ENCODE measurements at regions not wholly inside any gene's neighbourhood (a gene's known extent, or its start where the extent isn't known, plus 50 kb on each side); places are given as distances from the start of the nearest gene placed in this dataset.

- peaks cover 6% of the 10 kb centered on the region for H3K4me1 Mint-ChIP-seq
- TF ChIP-seq CTCF (IDR thresholded peaks at IDR 0.05): no peak
- WGBS (ENCODE audit: insufficient coverage): no CpG with 5 or more reads among the region's 5 CpGs
- peaks cover 0 to 4% (median 0%) of the 10 kb centered on the region in 3 donors for H3K27me3 Mint-ChIP-seq (ENCODE audit: low read depth in 3 of 3)
- no peaks in the 10 kb centered on the region for H3K4me1 ChIP-seq (ENCODE audit: control insufficient read depth in 1 of 2, insufficient read depth in 2 of 2, low read length in 2 of 2)
- H3K9ac ChIP-seq (ENCODE audit: insufficient read depth, low read length, poor library complexity, severe bottlenecking): no peak overlapping the region
- no peaks in the 10 kb centered on the region for H3K36me3 Mint-ChIP-seq
- no peak for DNase-seq
- no peaks in the 10 kb centered on the region for H4K20me1 ChIP-seq (ENCODE audit: insufficient read depth, low read length)
- no peaks in the 10 kb centered on the region for H3K79me2 ChIP-seq (ENCODE audit: insufficient read depth, low read length)
- no peaks in the 10 kb centered on the region for H3K27me3 ChIP-seq (ENCODE audit: control insufficient read depth in 2 of 2, insufficient read depth in 2 of 2, low read length in 2 of 2)
- peaks cover 18 to 40% (median 33%) of the 10 kb centered on the region in 7 donors for H3K9me3 Mint-ChIP-seq
- H3K4me2 ChIP-seq (replicated peaks; ENCODE audit: extremely low read depth, low read length, poor library complexity, severe bottlenecking): no peak overlapping the region
- H3K27ac ChIP-seq (ENCODE audit: low read depth in 1 of 2, low read length in 2 of 2): no peak overlapping the region
- H3K9me3 ChIP-seq (replicated peaks in 1 of 2; ENCODE audit: control insufficient read depth in 1 of 2, insufficient read depth in 1 of 2, low read length in 2 of 2): peaks cover 17 to 26% of the 10 kb centered on the region in 2 donors
- no peak overlapping the region for H3K27ac Mint-ChIP-seq
- H3K36me3 ChIP-seq (replicated peaks in 1 of 2; ENCODE audit: control insufficient read depth in 1 of 2, insufficient read depth in 2 of 2, low read length in 2 of 2): no peaks in the 10 kb centered on the region
- H2AFZ ChIP-seq (ENCODE audit: insufficient read depth, low read depth, low read length, poor library complexity, severe bottlenecking): no peak overlapping the region
- H3K4me3 ChIP-seq (replicated peaks in 1 of 3; ENCODE audit: low read depth in 2 of 3, low read length in 3 of 3): no peak overlapping the region
- intact Hi-C loops (cut with micrococcal nuclease): no loop called here
- no peak overlapping the region for H3K4me3 Mint-ChIP-seq
Measured at GRCh38 chr11:110518809-110519514, 89.2 kb downstream of the FDX1 start.

GRCh38 chr11:110519796-110520195 is 90.0 kb downstream of the FDX1 start:
- no peak overlapping the region for H3K4me3 ChIP-seq (replicated peaks in 1 of 3; ENCODE audit: low read depth in 2 of 3, low read length in 3 of 3)
- H3K4me2 ChIP-seq (replicated peaks; ENCODE audit: extremely low read depth, low read length, poor library complexity, severe bottlenecking): no peak overlapping the region
- Mint-ChIP-seq H3K36me3 (no peaks in the 10 kb centered on the region), H3K9me3 (peaks cover 18 to 40% (median 33%) of the 10 kb centered on the region in 7 donors), H3K4me3 (no peak overlapping the region), H3K27me3 (ENCODE audit: low read depth in 3 of 3) (peaks cover 0 to 4% (median 0%) of the 10 kb centered on the region in 3 donors), H3K27ac (no peak overlapping the region), H3K4me1 (peaks cover 6% of the 10 kb centered on the region)
- no peaks in the 10 kb centered on the region for H3K36me3 ChIP-seq (replicated peaks in 1 of 2; ENCODE audit: control insufficient read depth in 1 of 2, insufficient read depth in 2 of 2, low read length in 2 of 2)
- H3K27me3 ChIP-seq (ENCODE audit: control insufficient read depth in 2 of 2, insufficient read depth in 2 of 2, low read length in 2 of 2): no peaks in the 10 kb centered on the region
- TF ChIP-seq CTCF (IDR thresholded peaks at IDR 0.05): no peak
- H4K20me1 ChIP-seq (ENCODE audit: insufficient read depth, low read length): no peaks in the 10 kb centered on the region
- H3K27ac ChIP-seq (ENCODE audit: low read depth in 1 of 2, low read length in 2 of 2): no peak overlapping the region
- intact Hi-C loops (cut with micrococcal nuclease): no loop called here
- H3K4me1 ChIP-seq (ENCODE audit: control insufficient read depth in 1 of 2, insufficient read depth in 2 of 2, low read length in 2 of 2): no peaks in the 10 kb centered on the region
- H2AFZ ChIP-seq (ENCODE audit: insufficient read depth, low read depth, low read length, poor library complexity, severe bottlenecking): no peak overlapping the region
- no peak for DNase-seq
- H3K79me2 ChIP-seq (ENCODE audit: insufficient read depth, low read length): no peaks in the 10 kb centered on the region
- H3K9me3 ChIP-seq (replicated peaks in 1 of 2; ENCODE audit: control insufficient read depth in 1 of 2, insufficient read depth in 1 of 2, low read length in 2 of 2): peaks cover 17 to 26% of the 10 kb centered on the region in 2 donors
- no peak overlapping the region for H3K9ac ChIP-seq (ENCODE audit: insufficient read depth, low read length, poor library complexity, severe bottlenecking)
- WGBS (ENCODE audit: insufficient coverage): 92% methylated on average over 1 of the region's 2 CpGs
